Bone marrow (tissue), 2 donors: ENCODE measurements at regions not wholly inside any gene's neighbourhood (a gene's known extent, or its start where the extent isn't known, plus 50 kb on each side); places are given as distances from the start of the nearest gene placed in this dataset.

Experiments
- DNase-seq, 2 donors: peaks; one replicate each; lab custom pipeline; 2025; lab: John Stamatoyannopoulos, UW

GRCh38 chr21:36532769-36533467 is 53.0 kb upstream of the CLDN14 start:
- DNase-seq: no peak

GRCh38 chr21:36533468-36533848 is 53.5 kb upstream of the CLDN14 start:
- no peak for DNase-seq

- no peak for DNase-seq
Measured at GRCh38 chr21:36534656-36535055, 54.7 kb upstream of the CLDN14 start.

- DNase-seq: no peak
Measured at GRCh38 chr21:36535618-36536241, 55.8 kb upstream of the CLDN14 start.

- DNase-seq: no peak
Measured at GRCh38 chr21:36538761-36539160, 58.8 kb upstream of the CLDN14 start.

- DNase-seq: no peak
Measured at GRCh38 chr21:36539434-36540150, 59.7 kb upstream of the CLDN14 start.

GRCh38 chr21:36540700-36541099 is 60.8 kb upstream of the CLDN14 start:
- no peak for DNase-seq

- DNase-seq: no peak
Measured at GRCh38 chr21:36541721-36542139, 61.8 kb upstream of the CLDN14 start.

GRCh38 chr21:36542312-36543101 is 62.6 kb upstream of the CLDN14 start:
- DNase-seq: no peak

GRCh38 chr21:36543924-36544323 is 64.0 kb upstream of the CLDN14 start:
- DNase-seq: no peak

GRCh38 chr21:36544545-36544944 is 64.6 kb upstream of the CLDN14 start:
- DNase-seq: no peak

GRCh38 chr21:36545776-36546511 is 66.0 kb upstream of the CLDN14 start:
- no peak for DNase-seq

GRCh38 chr21:36547464-36547863 is 67.5 kb upstream of the CLDN14 start:
- DNase-seq: no peak

GRCh38 chr21:36548866-36549265 is 68.9 kb upstream of the CLDN14 start:
- DNase-seq: no peak

GRCh38 chr21:36549470-36549869 is 69.5 kb upstream of the CLDN14 start:
- DNase-seq: no peak

- no peak for DNase-seq
Measured at GRCh38 chr21:36550761-36551160, 70.8 kb upstream of the CLDN14 start.

- no peak for DNase-seq
Measured at GRCh38 chr21:36551321-36551720, 71.4 kb upstream of the CLDN14 start.

- no peak for DNase-seq
Measured at GRCh38 chr21:36551731-36552433, 72.0 kb upstream of the CLDN14 start.

GRCh38 chr21:36552434-36552785 is 72.5 kb upstream of the CLDN14 start:
- DNase-seq: no peak

GRCh38 chr21:36553406-36553805 is 73.5 kb upstream of the CLDN14 start:
- DNase-seq: no peak
